ENCODE measurements at regions not wholly inside any gene's neighbourhood (a gene's known extent, or its start where the extent isn't known, plus 50 kb on each side); places are given as distances from the start of the nearest gene placed in this dataset.

DNA sequence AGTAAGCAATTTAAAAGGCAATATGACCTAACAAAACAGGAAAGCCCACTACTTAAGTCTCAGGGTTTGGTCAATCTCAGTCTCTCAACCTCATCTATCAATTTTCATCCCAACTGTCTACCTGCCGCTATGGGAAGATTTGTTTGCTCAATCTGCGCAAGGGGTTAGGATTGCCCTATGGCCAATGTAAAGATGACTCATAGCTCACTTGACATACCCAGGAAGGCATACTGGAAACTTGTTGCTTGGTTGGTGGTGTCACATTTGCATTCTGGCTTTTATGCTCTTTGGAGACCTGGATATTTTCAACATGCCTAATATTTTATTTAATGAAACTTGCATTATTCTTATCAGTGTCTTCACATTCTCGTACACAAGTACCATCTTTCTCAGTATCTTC lies 78.1 kb upstream of the TMEM196 start:
- TF ChIP-seq EP300 (IDR thresholded peaks at IDR 0.05) (no peak), CTCF (IDR thresholded peaks at IDR 0.05) (no peak), POLR2A (IDR thresholded peaks at IDR 0.05) (no peak)
- WGBS, 3 donors = 66 to 77% (median 68%) methylated on average over 3 of the region's 3 CpGs

DNA sequence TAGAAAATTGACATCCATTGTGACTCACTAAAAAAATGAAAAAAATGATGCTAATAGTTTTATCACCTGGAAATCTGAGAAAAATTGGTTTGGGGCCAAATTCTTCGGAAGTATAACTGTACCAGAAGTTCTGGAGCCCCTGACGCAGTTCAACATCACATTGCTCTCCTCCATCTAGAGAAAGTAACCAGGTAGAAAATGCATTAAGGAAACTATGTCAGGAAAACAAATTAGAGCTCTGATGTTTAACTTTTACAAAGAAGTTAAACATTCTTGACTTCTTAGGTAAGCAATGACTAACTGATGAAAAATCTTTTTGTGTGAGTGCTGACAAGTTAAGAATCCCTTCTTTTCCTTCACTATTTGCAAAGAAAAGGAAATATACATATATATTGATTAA lies 61.1 kb upstream of the TMEM196 start:
- no peaks in the 10 kb centered on the region for H3K4me1 ChIP-seq (ENCODE audit: insufficient read depth)
- TF ChIP-seq EP300 (IDR thresholded peaks at IDR 0.05) (no peak), CTCF (IDR thresholded peaks at IDR 0.05) (no peak), POLR2A (IDR thresholded peaks at IDR 0.05) (no peak)
- H3K27me3 ChIP-seq = no peaks in the 10 kb centered on the region
- intact Hi-C loops (cut with DNase I) = no loop called here
- no peaks in the 10 kb centered on the region for H3K9me3 ChIP-seq
- WGBS, 3 donors = 78 to 83% (median 79%) methylated on average over 2 of the region's 2 CpGs
- DNase-seq = no peak
- no peaks in the 10 kb centered on the region for H3K36me3 ChIP-seq
- H3K27ac ChIP-seq = no peak overlapping the region
- no peak overlapping the region for H3K4me3 ChIP-seq

More for the DNA sequence above, 78.1 kb upstream of the TMEM196 start:
- Histone ChIP-seq H3K27ac (no peak overlapping the region), H3K27me3 (no peaks in the 10 kb centered on the region), H3K36me3 (no peaks in the 10 kb centered on the region), H3K4me1 (ENCODE audit: insufficient read depth) (no peaks in the 10 kb centered on the region), H3K4me3 (no peak overlapping the region), H3K9me3 (no peaks in the 10 kb centered on the region)
- intact Hi-C loops (cut with DNase I) = no loop called here
- DNase-seq = no peak

DNA sequence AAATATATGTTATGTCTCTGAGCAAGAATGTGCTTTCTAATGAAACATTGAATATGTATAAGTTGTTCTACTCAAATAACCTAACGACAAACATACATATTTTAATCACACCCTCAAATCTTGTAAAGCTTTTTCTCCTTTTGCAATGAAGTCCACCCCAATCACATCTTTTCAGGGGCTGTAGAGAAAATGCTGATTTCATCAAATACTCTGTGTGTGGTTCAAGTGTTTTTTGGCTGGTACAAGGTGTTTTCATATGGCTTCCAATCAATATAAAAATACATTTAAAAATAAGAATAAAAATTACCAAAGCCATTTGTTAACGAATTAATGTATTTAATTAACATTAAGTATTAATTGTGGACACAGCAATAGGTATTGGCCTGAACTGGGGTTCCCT lies 57.2 kb upstream of the TMEM196 start:
- no peak overlapping the region for H3K4me3 ChIP-seq
- H3K27me3 ChIP-seq = no peaks in the 10 kb centered on the region
- H3K36me3 ChIP-seq = no peaks in the 10 kb centered on the region
- WGBS, 3 donors = 64 to 72% (median 71%) methylated on average over 2 of the region's 2 CpGs
- TF ChIP-seq EP300 (IDR thresholded peaks at IDR 0.05) (no peak), POLR2A (IDR thresholded peaks at IDR 0.05) (no peak), CTCF (IDR thresholded peaks at IDR 0.05) (no peak)
- no peaks in the 10 kb centered on the region for H3K9me3 ChIP-seq
- intact Hi-C loops (cut with DNase I) = no loop called here
- H3K4me1 ChIP-seq (ENCODE audit: insufficient read depth) = no peaks in the 10 kb centered on the region
- H3K27ac ChIP-seq = no peak overlapping the region
- DNase-seq = no peak

All from ovary (tissue), 7 donors.